Mucosa of rectum (tissue), 2 donors: ENCODE measurements at regions not wholly inside any gene's neighbourhood (a gene's known extent, or its start where the extent isn't known, plus 50 kb on each side); places are given as distances from the start of the nearest gene placed in this dataset.

ENCODE experiments used
- H3K27ac ChIP-seq, 2 donors: one replicate each; pipeline ENCODE4 v1.7.0; 2013; ENCODE audit warnings: inconsistent platforms in 2 of 2, low read depth in 2 of 2, low read length in 2 of 2
- H3K27me3 ChIP-seq, 2 donors: one replicate each; pipeline ENCODE4 v1.7.0; 2013; ENCODE audit warnings: low read length in 2 of 2; ENCODE audit not compliant: control insufficient read depth in 2 of 2, insufficient read depth in 2 of 2
- H3K36me3 ChIP-seq, 2 donors: one replicate each; pipeline ENCODE4 v1.7.0; 2013; ENCODE audit warnings: low read length in 2 of 2; ENCODE audit not compliant: control insufficient read depth in 2 of 2, insufficient read depth in 2 of 2
- H3K4me1 ChIP-seq, 2 donors: one replicate each; pipeline ENCODE4 v1.7.0; 2013; ENCODE audit warnings: low read length in 2 of 2, mild to moderate bottlenecking in 1 of 2; ENCODE audit not compliant: control insufficient read depth in 2 of 2, insufficient read depth in 2 of 2
- H3K4me3 ChIP-seq, 2 donors: one replicate each; pipeline ENCODE4 v1.7.0; 2013; ENCODE audit warnings: low read length in 2 of 2
- H3K9ac ChIP-seq, 2 donors: one replicate each; pipeline ENCODE4 v1.7.0; 2013; ENCODE audit warnings: low read length in 2 of 2, low read depth in 1 of 2, mild to moderate bottlenecking in 1 of 2
- H3K9me3 ChIP-seq, 2 donors: one replicate each; pipeline ENCODE4 v1.7.0; 2013; ENCODE audit warnings: low read length in 2 of 2; ENCODE audit not compliant: control insufficient read depth in 2 of 2
- donor health status: healthy.
- donor health status: Normal muscosa, but diverticular disease.

DNA sequence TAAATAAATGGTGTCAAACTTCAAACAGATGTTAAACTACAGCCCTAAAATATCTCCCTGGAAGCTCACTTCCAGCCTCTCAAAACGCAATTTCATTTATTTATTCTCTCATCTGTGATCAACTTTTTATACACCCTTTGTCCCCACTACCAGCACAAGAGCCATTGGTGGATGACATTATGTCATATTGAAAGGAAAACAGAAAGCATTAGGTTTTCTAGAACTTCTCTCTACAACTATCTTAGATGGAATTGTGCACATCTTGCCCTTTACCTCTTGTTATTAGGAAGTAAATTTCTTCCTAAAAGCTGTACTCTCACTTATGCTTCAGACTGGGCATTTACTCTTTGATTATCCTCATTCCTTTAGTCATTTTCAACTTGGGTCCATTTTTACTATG is 771.2 kb upstream of the GJE1 start:
- Histone ChIP-seq H3K36me3 (no peaks in the 10 kb centered on the region), H3K4me1 (no peaks in the 10 kb centered on the region), H3K9ac (no peak overlapping the region), H3K4me3 (no peak overlapping the region), H3K27ac (no peak overlapping the region), H3K27me3 (no peaks in the 10 kb centered on the region), H3K9me3 (no peaks in the 10 kb centered on the region)

DNA sequence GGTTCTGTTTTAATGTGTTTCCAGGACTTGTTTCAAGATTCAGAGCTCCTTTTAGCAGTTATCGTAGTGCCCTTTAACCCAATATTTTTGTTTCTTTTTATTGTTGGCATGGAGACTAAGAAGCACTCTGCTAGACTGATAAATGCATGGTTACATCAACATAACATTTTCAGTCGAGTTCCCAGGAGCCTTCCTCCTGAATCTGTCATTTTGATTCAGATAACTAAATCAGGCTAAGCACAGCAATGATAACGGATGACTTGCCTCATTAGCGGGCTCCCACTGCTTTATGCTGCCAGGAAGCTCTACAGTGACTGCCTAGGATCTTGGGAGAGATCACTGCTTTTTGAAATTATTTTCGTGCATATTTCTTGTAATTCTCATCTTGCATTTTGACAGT is 772.8 kb upstream of the GJE1 start:
- no peaks in the 10 kb centered on the region for H3K27me3 ChIP-seq
- H3K4me1 ChIP-seq = no peaks in the 10 kb centered on the region
- H3K9me3 ChIP-seq = no peaks in the 10 kb centered on the region
- no peaks in the 10 kb centered on the region for H3K36me3 ChIP-seq
- H3K27ac ChIP-seq = no peak overlapping the region
- H3K9ac ChIP-seq = no peak overlapping the region
- no peak overlapping the region for H3K4me3 ChIP-seq

DNA sequence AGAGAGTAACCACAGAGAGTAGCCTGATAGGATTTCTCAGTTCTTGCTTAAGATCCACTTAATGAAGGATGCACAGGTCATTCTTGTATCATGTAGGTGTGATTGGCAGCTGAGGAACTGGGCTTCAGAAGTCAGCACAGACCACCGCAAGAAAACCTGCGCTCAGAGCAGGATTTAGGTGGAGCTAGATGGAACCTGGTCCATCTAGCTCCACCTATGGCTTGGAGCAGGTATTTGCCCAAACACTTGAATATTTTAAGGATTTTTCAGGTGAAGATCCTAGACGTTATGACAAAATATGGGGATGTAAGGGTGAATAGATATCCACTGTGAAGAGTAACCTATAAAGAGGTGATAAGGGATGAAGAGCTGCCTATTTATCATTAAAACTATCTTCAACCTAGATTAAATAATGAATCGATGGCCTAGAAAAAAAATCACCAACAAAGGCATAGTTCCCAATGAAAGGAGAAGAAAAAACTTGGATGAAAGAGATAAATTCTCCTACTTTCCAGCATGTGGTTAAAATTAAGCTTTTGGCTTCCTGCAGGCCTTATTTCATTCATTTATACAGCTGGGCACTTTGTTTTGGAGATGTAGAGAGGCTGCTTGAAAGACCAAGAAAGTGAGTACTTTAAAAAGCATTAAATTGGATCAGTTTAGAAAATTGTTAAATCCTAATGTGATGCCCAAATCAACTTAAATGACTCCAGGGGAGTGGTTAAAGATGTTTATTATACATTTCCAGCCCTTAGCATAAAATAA is 778.4 kb upstream of the GJE1 start:
- Histone ChIP-seq H3K4me3 (no peak overlapping the region), H3K27me3 (no peaks in the 10 kb centered on the region), H3K36me3 (no peaks in the 10 kb centered on the region), H3K27ac (no peak overlapping the region), H3K4me1 (no peaks in the 10 kb centered on the region), H3K9me3 (no peaks in the 10 kb centered on the region), H3K9ac (no peak overlapping the region)

GRCh38 chr6:141351721-141352120 is 781.0 kb upstream of the GJE1 start:
- Histone ChIP-seq H3K9ac (no peak overlapping the region), H3K4me3 (no peak overlapping the region), H3K36me3 (no peaks in the 10 kb centered on the region), H3K27ac (no peak overlapping the region), H3K9me3 (no peaks in the 10 kb centered on the region), H3K4me1 (no peaks in the 10 kb centered on the region), H3K27me3 (no peaks in the 10 kb centered on the region)

DNA sequence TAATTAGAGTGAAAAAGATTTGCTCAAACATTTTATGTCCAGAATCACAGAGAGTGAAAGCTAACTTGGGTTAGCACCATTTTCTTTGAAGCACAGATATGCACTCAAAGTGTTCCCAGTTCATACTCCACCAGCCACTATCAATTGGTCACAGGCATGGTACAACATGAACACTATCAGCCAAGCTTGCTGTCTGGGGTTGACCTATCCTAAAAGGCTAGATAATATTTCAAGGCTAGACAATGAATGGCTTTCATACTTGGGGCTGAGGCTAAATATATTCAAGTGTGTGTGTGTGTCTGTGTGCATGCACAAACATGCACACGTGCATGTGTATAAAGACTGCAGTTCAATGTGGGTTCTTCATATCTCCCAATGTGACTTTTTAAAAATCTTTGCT is 783.0 kb upstream of the GJE1 start:
- no peak overlapping the region for H3K4me3 ChIP-seq
- no peak overlapping the region for H3K27ac ChIP-seq
- H3K9me3 ChIP-seq = no peaks in the 10 kb centered on the region
- H3K4me1 ChIP-seq = no peaks in the 10 kb centered on the region
- H3K9ac ChIP-seq = no peak overlapping the region
- no peaks in the 10 kb centered on the region for H3K27me3 ChIP-seq
- no peaks in the 10 kb centered on the region for H3K36me3 ChIP-seq

DNA sequence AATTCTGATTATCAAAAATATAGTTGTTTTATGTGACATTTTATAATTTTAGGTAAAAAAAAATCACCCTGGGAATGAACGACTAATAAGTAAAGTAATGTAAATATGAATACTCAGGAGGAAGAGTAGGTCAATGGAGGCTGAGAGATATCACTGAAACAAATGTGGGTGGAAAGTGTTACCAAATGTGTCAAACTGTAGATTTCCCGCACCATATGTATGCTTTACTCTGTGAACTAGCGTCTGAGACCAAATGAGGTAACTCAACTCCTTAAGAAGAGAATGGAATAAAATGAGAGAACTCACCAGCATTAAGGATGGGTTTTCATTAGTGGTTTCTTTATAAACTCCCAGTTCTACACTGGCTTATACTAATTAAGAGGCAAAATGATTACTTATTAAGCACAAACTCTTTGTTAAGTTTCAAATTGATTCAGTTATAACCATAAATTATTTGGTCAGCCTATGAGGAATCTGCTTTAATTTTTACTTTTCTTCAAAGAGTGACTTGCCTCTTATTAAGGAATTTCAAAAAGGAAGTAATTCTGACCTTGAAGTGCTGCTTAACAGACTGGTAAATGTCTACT is 784.7 kb upstream of the GJE1 start:
- H3K4me3 ChIP-seq = no peak overlapping the region
- H3K9ac ChIP-seq = no peak overlapping the region
- no peaks in the 10 kb centered on the region for H3K27me3 ChIP-seq
- H3K4me1 ChIP-seq = no peaks in the 10 kb centered on the region
- H3K36me3 ChIP-seq = no peaks in the 10 kb centered on the region
- no peak overlapping the region for H3K27ac ChIP-seq
- no peaks in the 10 kb centered on the region for H3K9me3 ChIP-seq

- Histone ChIP-seq H3K27ac (no peak overlapping the region), H3K4me1 (no peaks in the 10 kb centered on the region)
Measured at GRCh38 chr6:141347086-141347485, 785.6 kb upstream of the GJE1 start.

DNA sequence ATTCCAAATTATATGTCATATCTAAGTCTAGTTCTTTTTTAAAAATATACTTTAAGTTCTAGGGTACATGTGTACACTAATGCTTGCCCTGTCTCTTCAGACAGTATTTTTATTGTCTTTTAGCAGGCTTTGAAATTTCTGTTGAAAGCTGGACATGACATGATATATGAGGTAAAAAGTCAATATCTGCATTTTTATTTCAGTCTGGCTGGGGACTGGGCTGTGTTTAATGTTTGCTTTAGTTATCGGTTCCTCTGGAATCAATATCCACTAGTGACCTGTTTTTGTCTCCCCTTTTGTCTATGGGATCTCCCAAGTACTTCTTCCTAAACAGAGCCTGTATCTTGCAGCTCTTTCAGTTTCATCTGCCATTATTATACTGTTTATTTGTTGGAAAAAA is 786.2 kb upstream of the GJE1 start:
- Histone ChIP-seq H3K27me3 (no peaks in the 10 kb centered on the region), H3K27ac (no peak overlapping the region)

More at GRCh38 chr6:141347086-141347485, 785.6 kb upstream of the GJE1 start:
- no peaks in the 10 kb centered on the region for H3K36me3 ChIP-seq
- no peak overlapping the region for H3K9ac ChIP-seq
- H3K27me3 ChIP-seq = no peaks in the 10 kb centered on the region
- H3K9me3 ChIP-seq = no peaks in the 10 kb centered on the region
- no peak overlapping the region for H3K4me3 ChIP-seq

GRCh38 chr6:141337191-141337590 is 795.5 kb upstream of the GJE1 start:
- H3K27me3 ChIP-seq = no peaks in the 10 kb centered on the region
- H3K4me1 ChIP-seq = no peaks in the 10 kb centered on the region
- no peak overlapping the region for H3K4me3 ChIP-seq
- H3K9me3 ChIP-seq = no peaks in the 10 kb centered on the region
- H3K9ac ChIP-seq = no peak overlapping the region
- H3K27ac ChIP-seq = no peak overlapping the region
- H3K36me3 ChIP-seq = no peaks in the 10 kb centered on the region

More for the DNA sequence above, 786.2 kb upstream of the GJE1 start:
- Histone ChIP-seq H3K9ac (no peak overlapping the region), H3K9me3 (no peaks in the 10 kb centered on the region), H3K36me3 (no peaks in the 10 kb centered on the region), H3K4me3 (no peak overlapping the region), H3K4me1 (no peaks in the 10 kb centered on the region)

GRCh38 chr6:141335477-141336273 is 797.0 kb upstream of the GJE1 start:
- Histone ChIP-seq H3K27ac (no peak overlapping the region), H3K4me1 (no peaks in the 10 kb centered on the region), H3K4me3 (no peak overlapping the region), H3K27me3 (no peaks in the 10 kb centered on the region), H3K36me3 (no peaks in the 10 kb centered on the region), H3K9me3 (no peaks in the 10 kb centered on the region), H3K9ac (no peak overlapping the region)
